ENCODE measurements at regions not wholly inside any gene's neighbourhood (a gene's known extent, or its start where the extent isn't known, plus 50 kb on each side); places are given as distances from the start of the nearest gene placed in this dataset.
"Not testable (repeated sequence)": the region's sequence is repeated elsewhere in the genome, so short reads cannot be mapped to it uniquely, and the experiment has no call there.

- not testable (repeated sequence) for TF ChIP-seq INSM2 (tag by site-specific recombination; IDR thresholded peaks at IDR 0.05); CTCF (tag by site-specific recombination; IDR thresholded peaks at IDR 0.05); ATF2 (tag by site-specific recombination; IDR thresholded peaks at IDR 0.05; ENCODE audit: low read depth); ZNF2 (tag by site-specific recombination; IDR thresholded peaks at IDR 0.05); ZNF121 (tag by site-specific recombination; IDR thresholded peaks at IDR 0.05); SCRT2 (tag by site-specific recombination; IDR thresholded peaks at IDR 0.05); ZNF513 (tag by site-specific recombination; IDR thresholded peaks at IDR 0.05); ZNF274 (IDR thresholded peaks at IDR 0.05; ENCODE audit: low read length); ZNF274 (tag by site-specific recombination; IDR thresholded peaks at IDR 0.05; ENCODE audit: borderline replicate concordance); YY1 (tag by site-specific recombination; IDR thresholded peaks at IDR 0.05); ZNF704 (tag by site-specific recombination; IDR thresholded peaks at IDR 0.05); GLIS2 (tag by site-specific recombination; IDR thresholded peaks at IDR 0.05); ZNF549 (tag by site-specific recombination; IDR thresholded peaks at IDR 0.05); ZNF629 (tag by site-specific recombination; IDR thresholded peaks at IDR 0.05); ZNF24 (tag by site-specific recombination; IDR thresholded peaks at IDR 0.05)
These were observed 59.8 kb upstream of the NBPF3 start for GRCh38 chr1:21380147-21380546.

Data from HEK293 (cell line).